GM23338 (cell line): ENCODE measurements at regions not wholly inside any gene's neighbourhood (a gene's known extent, or its start where the extent isn't known, plus 50 kb on each side); places are given as distances from the start of the nearest gene placed in this dataset.

Source experiments
- ATAC-seq: fragments of 200-7000 bp; cut with Tn5 transposase; 3 replicates; pipeline ENCODE4 v1.9.1; 2020
- DNase-seq: peaks from one replicate; pipeline ENCODE4 v3.0.0-alpha.2; 2015; ENCODE audit warnings: low spot score
- H2AFZ ChIP-seq: fragments of 200-600 bp; sonication (generic); 2 replicates; pipeline ENCODE4 v1.8.0; 2016; ENCODE audit warnings: antibody characterized with exemption, mild to moderate bottlenecking, moderate library complexity
- H3F3A ChIP-seq: fragments of 200-600 bp; sonication (generic); replicated peaks from 2 replicates; pipeline ENCODE4 v1.8.0; 2017; ENCODE audit warnings: antibody characterized with exemption, mixed run types, low read depth
- H3K27ac ChIP-seq: fragments of 200-600 bp; sonication (generic); 2 replicates; pipeline ENCODE4 v1.6.1; 2016; ENCODE audit warnings: low read depth
- H3K27me3 ChIP-seq: fragments of 200-600 bp; sonication (generic); 2 replicates; pipeline ENCODE4 v1.8.0; 2016; ENCODE audit warnings: mild to moderate bottlenecking, mixed run types, moderate library complexity; ENCODE audit not compliant: insufficient read depth
- H3K36me3 ChIP-seq: fragments of 200-600 bp; sonication (generic); 2 replicates; pipeline ENCODE4 v1.8.0; 2016; ENCODE audit warnings: mild to moderate bottlenecking; ENCODE audit not compliant: insufficient read depth
- H3K4me1 ChIP-seq: fragments of 200-600 bp; sonication (generic); 2 replicates; pipeline ENCODE4 v1.8.0; 2016; ENCODE audit warnings: mild to moderate bottlenecking, moderate library complexity; ENCODE audit not compliant: insufficient read depth
- H3K4me2 ChIP-seq: fragments of 200-600 bp; sonication (generic); 2 replicates; pipeline ENCODE4 v1.7.1; 2017; ENCODE audit warnings: mixed run types
- H3K4me3 ChIP-seq: fragments of 200-600 bp; sonication (generic); 2 replicates; pipeline ENCODE4 v1.6.1; 2016; ENCODE audit warnings: mixed run types
- H3K79me2 ChIP-seq: fragments of 200-600 bp; sonication (generic); replicated peaks from 2 replicates; pipeline ENCODE4 v1.8.0; 2017; ENCODE audit warnings: mild to moderate bottlenecking; ENCODE audit not compliant: insufficient read depth
- H3K9me2 ChIP-seq: fragments of 200-600 bp; sonication (generic); 2 replicates; pipeline ENCODE4 v1.8.0; 2017; ENCODE audit not compliant: insufficient read depth
- H4K20me1 ChIP-seq: fragments of 200-600 bp; sonication (generic); replicated peaks from 2 replicates; pipeline ENCODE4 v1.8.0; 2017; ENCODE audit warnings: mild to moderate bottlenecking; ENCODE audit not compliant: insufficient read depth
- H3K27ac Mint-ChIP-seq: 2 replicates; pipeline ENCODE4 v1.8.0; 2020; ENCODE audit warnings: inconsistent platforms, mild to moderate bottlenecking, moderate library complexity, mixed read lengths
- H3K27me3 Mint-ChIP-seq: 3 replicates; pipeline ENCODE4 v1.8.0; 2022; ENCODE audit warnings: low read depth, mild to moderate bottlenecking, moderate library complexity, mixed read lengths, inconsistent platforms; ENCODE audit not compliant: insufficient read depth, poor library complexity
- H3K36me3 Mint-ChIP-seq: 3 replicates; pipeline ENCODE4 v1.8.0; 2021; ENCODE audit warnings: low read depth, mild to moderate bottlenecking, inconsistent platforms, moderate library complexity, mixed read lengths
- H3K4me1 Mint-ChIP-seq: 3 replicates; pipeline ENCODE4 v1.8.0; 2020; ENCODE audit warnings: mild to moderate bottlenecking, inconsistent platforms, mixed read lengths
- H3K4me3 Mint-ChIP-seq: 3 replicates; pipeline ENCODE4 v1.8.0; 2021; ENCODE audit warnings: moderate library complexity, mild to moderate bottlenecking, inconsistent platforms, mixed read lengths
- H3K9me3 Mint-ChIP-seq: 3 replicates; pipeline ENCODE4 v1.8.0; 2020; ENCODE audit warnings: moderate library complexity, mild to moderate bottlenecking, inconsistent platforms, mixed read lengths
- CREB1 ChIP-seq: fragments of 250-450 bp; sonication (Bioruptor Pico); IDR thresholded peaks from 2 replicates; pipeline ENCODE4 v1.5.0; 2020; ENCODE audit warnings: low read depth, mild to moderate bottlenecking, moderate library complexity
- EZH2 ChIP-seq: fragments of 200-600 bp; sonication (generic); IDR thresholded peaks from one replicate; pipeline ENCODE4 v1.8.0; 2017; ENCODE audit warnings: antibody characterized with exemption, mild to moderate bottlenecking, low read depth; ENCODE audit not compliant: unreplicated experiment
- EZH2phosphoT487 ChIP-seq: fragments of 200-600 bp; sonication (generic); IDR thresholded peaks from one replicate; pipeline ENCODE4 v1.8.1; 2018; ENCODE audit warnings: antibody characterized with exemption; ENCODE audit not compliant: unreplicated experiment
- JUNB ChIP-seq: IDR thresholded peaks from one replicate; pipeline ENCODE4 v1.6.1; 2016; ENCODE audit warnings: antibody characterized with exemption; ENCODE audit not compliant: unreplicated experiment
- NANOG ChIP-seq: IDR thresholded peaks from 2 replicates; pipeline ENCODE4 v1.6.1; 2016; ENCODE audit warnings: antibody characterized with exemption, borderline replicate concordance
- POLR2AphosphoS5 ChIP-seq: IDR thresholded peaks from 2 replicates; pipeline ENCODE4 v1.6.1; 2016; ENCODE audit warnings: antibody characterized with exemption, low read depth
- STAT1 ChIP-seq: IDR thresholded peaks from one replicate; pipeline ENCODE4 v1.6.1; 2016; ENCODE audit warnings: antibody characterized with exemption; ENCODE audit not compliant: unreplicated experiment
- ZNF114 ChIP-seq: fragments of 250-450 bp; sonication (Bioruptor Pico); IDR thresholded peaks from 2 replicates; pipeline ENCODE4 v1.5.0; 2020; ENCODE audit warnings: mild to moderate bottlenecking, moderate library complexity
- ZNF331 ChIP-seq: fragments of 250-450 bp; sonication (Bioruptor Pico); IDR thresholded peaks from 2 replicates; pipeline ENCODE4 v1.5.0; 2020; ENCODE audit warnings: low read depth, mild to moderate bottlenecking, moderate library complexity
- TF ChIP-seq, protein P1 (sequence below), 2 experiments: fragments of 200-600 bp in 1 of 2; sonication (generic) in 1 of 2; conservative IDR thresholded peaks; 2 replicates each; pipeline versions ENCODE4 v1.5.1 to v1.6.1; 2016 to 2017; ENCODE audit warnings: antibody characterized with exemption in 2 of 2, low read depth in 2 of 2, mild to moderate bottlenecking in 2 of 2, moderate library complexity in 1 of 2
- TF ChIP-seq, protein P2 (sequence below): IDR thresholded peaks from 2 replicates; pipeline ENCODE4 v1.6.1; 2016; ENCODE audit warnings: antibody characterized with exemption
- TF ChIP-seq, protein P3 (sequence below): fragments of 250-450 bp; sonication (Bioruptor Pico); IDR thresholded peaks from 2 replicates; pipeline ENCODE4 v1.5.0; 2020; ENCODE audit warnings: mild to moderate bottlenecking, moderate library complexity

DNA sequence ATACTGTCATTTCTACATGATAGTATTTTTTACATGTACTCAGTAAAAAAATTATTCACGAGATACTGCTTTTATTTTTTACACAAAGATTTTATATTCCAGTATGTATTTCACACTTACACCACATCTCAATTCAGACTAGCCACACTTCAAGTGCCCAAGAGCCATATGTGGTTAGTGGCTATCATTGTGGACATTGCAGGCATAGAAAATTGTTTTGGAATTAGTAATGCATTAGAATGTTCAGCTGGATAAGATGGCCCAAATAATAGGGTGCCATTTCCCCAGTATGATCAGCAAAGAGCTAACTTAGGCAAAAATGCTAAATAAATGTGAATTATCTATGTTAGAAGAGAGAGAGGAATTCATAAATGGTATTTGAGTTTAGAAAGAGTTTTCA is 203.8 kb upstream of the MCTP2 start:
- no peaks in the 10 kb centered on the region for H3F3A ChIP-seq
- no peak overlapping the region for H3K4me2 ChIP-seq
- no peaks in the 10 kb centered on the region for H3K4me1 Mint-ChIP-seq
- no peaks in the 10 kb centered on the region for H3K36me3 Mint-ChIP-seq
- no peak for DNase-seq
- H2AFZ ChIP-seq = no peak overlapping the region
- H3K27me3 Mint-ChIP-seq = peaks cover 2% of the 10 kb centered on the region
- H3K27me3 ChIP-seq = no peaks in the 10 kb centered on the region
- H3K27ac ChIP-seq = no peak overlapping the region
- H3K4me1 ChIP-seq = no peaks in the 10 kb centered on the region
- no peak for TF ChIP-seq NANOG
- TF ChIP-seq, protein P1, sequence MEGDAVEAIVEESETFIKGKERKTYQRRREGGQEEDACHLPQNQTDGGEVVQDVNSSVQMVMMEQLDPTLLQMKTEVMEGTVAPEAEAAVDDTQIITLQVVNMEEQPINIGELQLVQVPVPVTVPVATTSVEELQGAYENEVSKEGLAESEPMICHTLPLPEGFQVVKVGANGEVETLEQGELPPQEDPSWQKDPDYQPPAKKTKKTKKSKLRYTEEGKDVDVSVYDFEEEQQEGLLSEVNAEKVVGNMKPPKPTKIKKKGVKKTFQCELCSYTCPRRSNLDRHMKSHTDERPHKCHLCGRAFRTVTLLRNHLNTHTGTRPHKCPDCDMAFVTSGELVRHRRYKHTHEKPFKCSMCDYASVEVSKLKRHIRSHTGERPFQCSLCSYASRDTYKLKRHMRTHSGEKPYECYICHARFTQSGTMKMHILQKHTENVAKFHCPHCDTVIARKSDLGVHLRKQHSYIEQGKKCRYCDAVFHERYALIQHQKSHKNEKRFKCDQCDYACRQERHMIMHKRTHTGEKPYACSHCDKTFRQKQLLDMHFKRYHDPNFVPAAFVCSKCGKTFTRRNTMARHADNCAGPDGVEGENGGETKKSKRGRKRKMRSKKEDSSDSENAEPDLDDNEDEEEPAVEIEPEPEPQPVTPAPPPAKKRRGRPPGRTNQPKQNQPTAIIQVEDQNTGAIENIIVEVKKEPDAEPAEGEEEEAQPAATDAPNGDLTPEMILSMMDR (conservative IDR thresholded peaks at IDR 0.05; ENCODE audit: low read depth in 2 of 2) = no peak
- TF ChIP-seq ZNF331 (CRISPR knock-in tag) = no peak
- no peak for TF ChIP-seq JUNB
- no peak for TF ChIP-seq ZNF114
- no peak for TF ChIP-seq STAT1
- no peak for TF ChIP-seq POLR2AphosphoS5
- TF ChIP-seq EZH2phosphoT487 = no peak
- H3K4me3 Mint-ChIP-seq = no peak overlapping the region
- H3K79me2 ChIP-seq = no peaks in the 10 kb centered on the region
- no peaks in the 10 kb centered on the region for H3K9me2 ChIP-seq
- no peaks in the 10 kb centered on the region for H3K36me3 ChIP-seq
- H3K9me3 Mint-ChIP-seq = no peaks in the 10 kb centered on the region
- no peak overlapping the region for H3K27ac Mint-ChIP-seq
- no peaks in the 10 kb centered on the region for H4K20me1 ChIP-seq
- no peak for ATAC-seq
- no peak overlapping the region for H3K4me3 ChIP-seq

DNA sequence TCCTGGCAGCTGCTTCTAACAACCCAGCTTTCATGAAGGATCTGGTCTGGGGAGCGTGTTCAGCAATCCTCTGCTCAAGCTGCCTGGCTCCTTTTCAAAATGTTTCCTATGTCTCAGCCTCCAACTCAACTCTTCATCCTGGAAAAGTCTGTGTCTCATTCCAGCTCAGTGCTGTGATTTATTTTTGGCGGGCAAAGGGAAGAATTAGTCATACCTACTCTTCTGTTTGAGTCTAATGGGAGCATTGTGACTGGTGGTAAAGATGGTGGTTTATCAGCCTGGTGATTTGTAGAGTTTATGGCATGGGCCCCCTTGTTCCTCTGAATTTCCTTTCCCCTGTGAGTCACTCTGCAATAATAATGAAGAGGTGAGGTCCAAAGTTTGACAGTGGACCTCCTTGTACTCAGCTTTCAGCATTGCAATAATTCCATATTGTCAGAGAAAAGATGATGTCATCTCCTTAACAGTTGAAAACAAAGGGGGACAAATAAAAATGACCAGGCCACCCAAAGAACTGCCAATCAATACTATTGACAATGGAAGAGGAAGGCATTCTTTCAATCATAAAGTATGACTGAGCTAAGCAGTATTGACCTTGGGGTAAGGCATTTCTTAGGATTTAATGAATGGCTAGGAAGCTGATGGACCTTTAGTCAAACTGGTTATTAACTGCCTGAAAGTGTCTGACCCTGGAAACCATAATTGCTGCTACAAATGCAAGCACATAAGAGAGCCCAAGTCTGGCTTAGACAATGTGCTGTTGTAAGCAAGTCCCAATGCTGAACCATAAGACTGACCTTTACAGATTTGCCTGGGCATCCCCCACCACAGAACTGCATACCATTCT is 204.7 kb upstream of the MCTP2 start:
- H3K27me3 Mint-ChIP-seq = peaks cover 2% of the 10 kb centered on the region
- TF ChIP-seq ZNF114 (no peak), CREB1 (no peak), EZH2phosphoT487 (no peak), EZH2 (no peak)
- TF ChIP-seq, protein P2, sequence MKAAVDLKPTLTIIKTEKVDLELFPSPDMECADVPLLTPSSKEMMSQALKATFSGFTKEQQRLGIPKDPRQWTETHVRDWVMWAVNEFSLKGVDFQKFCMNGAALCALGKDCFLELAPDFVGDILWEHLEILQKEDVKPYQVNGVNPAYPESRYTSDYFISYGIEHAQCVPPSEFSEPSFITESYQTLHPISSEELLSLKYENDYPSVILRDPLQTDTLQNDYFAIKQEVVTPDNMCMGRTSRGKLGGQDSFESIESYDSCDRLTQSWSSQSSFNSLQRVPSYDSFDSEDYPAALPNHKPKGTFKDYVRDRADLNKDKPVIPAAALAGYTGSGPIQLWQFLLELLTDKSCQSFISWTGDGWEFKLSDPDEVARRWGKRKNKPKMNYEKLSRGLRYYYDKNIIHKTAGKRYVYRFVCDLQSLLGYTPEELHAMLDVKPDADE = no peak
- TF ChIP-seq, protein P3, sequence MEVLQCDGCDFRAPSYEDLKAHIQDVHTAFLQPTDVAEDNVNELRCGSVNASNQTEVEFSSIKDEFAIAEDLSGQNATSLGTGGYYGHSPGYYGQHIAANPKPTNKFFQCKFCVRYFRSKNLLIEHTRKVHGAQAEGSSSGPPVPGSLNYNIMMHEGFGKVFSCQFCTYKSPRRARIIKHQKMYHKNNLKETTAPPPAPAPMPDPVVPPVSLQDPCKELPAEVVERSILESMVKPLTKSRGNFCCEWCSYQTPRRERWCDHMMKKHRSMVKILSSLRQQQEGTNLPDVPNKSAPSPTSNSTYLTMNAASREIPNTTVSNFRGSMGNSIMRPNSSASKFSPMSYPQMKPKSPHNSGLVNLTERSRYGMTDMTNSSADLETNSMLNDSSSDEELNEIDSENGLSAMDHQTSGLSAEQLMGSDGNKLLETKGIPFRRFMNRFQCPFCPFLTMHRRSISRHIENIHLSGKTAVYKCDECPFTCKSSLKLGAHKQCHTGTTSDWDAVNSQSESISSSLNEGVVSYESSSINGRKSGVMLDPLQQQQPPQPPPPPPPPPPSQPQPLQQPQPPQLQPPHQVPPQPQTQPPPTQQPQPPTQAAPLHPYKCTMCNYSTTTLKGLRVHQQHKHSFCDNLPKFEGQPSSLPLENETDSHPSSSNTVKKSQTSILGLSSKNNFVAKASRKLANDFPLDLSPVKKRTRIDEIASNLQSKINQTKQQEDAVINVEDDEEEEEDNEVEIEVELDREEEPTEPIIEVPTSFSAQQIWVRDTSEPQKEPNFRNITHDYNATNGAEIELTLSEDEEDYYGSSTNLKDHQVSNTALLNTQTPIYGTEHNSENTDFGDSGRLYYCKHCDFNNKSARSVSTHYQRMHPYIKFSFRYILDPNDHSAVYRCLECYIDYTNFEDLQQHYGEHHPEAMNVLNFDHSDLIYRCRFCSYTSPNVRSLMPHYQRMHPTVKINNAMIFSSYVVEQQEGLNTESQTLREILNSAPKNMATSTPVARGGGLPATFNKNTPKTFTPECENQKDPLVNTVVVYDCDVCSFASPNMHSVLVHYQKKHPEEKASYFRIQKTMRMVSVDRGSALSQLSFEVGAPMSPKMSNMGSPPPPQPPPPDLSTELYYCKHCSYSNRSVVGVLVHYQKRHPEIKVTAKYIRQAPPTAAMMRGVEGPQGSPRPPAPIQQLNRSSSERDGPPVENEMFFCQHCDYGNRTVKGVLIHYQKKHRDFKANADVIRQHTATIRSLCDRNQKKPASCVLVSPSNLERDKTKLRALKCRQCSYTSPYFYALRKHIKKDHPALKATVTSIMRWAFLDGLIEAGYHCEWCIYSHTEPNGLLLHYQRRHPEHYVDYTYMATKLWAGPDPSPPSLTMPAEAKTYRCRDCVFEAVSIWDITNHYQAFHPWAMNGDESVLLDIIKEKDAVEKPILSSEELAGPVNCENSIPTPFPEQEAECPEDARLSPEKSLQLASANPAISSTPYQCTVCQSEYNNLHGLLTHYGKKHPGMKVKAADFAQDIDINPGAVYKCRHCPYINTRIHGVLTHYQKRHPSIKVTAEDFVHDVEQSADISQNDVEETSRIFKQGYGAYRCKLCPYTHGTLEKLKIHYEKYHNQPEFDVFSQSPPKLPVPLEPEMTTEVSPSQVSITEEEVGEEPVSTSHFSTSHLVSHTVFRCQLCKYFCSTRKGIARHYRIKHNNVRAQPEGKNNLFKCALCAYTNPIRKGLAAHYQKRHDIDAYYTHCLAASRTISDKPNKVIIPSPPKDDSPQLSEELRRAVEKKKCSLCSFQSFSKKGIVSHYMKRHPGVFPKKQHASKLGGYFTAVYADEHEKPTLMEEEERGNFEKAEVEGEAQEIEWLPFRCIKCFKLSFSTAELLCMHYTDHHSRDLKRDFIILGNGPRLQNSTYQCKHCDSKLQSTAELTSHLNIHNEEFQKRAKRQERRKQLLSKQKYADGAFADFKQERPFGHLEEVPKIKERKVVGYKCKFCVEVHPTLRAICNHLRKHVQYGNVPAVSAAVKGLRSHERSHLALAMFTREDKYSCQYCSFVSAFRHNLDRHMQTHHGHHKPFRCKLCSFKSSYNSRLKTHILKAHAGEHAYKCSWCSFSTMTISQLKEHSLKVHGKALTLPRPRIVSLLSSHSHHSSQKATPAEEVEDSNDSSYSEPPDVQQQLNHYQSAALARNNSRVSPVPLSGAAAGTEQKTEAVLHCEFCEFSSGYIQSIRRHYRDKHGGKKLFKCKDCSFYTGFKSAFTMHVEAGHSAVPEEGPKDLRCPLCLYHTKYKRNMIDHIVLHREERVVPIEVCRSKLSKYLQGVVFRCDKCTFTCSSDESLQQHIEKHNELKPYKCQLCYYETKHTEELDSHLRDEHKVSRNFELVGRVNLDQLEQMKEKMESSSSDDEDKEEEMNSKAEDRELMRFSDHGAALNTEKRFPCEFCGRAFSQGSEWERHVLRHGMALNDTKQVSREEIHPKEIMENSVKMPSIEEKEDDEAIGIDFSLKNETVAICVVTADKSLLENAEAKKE = no peak
- ATAC-seq = no peak
- H3K27ac Mint-ChIP-seq = no peak overlapping the region
- Histone ChIP-seq H3K4me2 (no peak overlapping the region), H2AFZ (no peak overlapping the region), H3K36me3 (no peaks in the 10 kb centered on the region), H4K20me1 (no peaks in the 10 kb centered on the region), H3K27ac (no peak overlapping the region), H3K27me3 (no peaks in the 10 kb centered on the region), H3K79me2 (no peaks in the 10 kb centered on the region), H3F3A (no peaks in the 10 kb centered on the region), H3K4me1 (no peaks in the 10 kb centered on the region), H3K4me3 (no peak overlapping the region), H3K9me2 (no peaks in the 10 kb centered on the region)
- DNase-seq = no peak
- no peaks in the 10 kb centered on the region for H3K4me1 Mint-ChIP-seq
- no peaks in the 10 kb centered on the region for H3K9me3 Mint-ChIP-seq
- H3K4me3 Mint-ChIP-seq = no peak overlapping the region
- H3K36me3 Mint-ChIP-seq = no peaks in the 10 kb centered on the region
